ENCODE measurements at regions not wholly inside any gene's neighbourhood (a gene's known extent, or its start where the extent isn't known, plus 50 kb on each side); places are given as distances from the start of the nearest gene placed in this dataset.
A peak's percentile ranks its signal among the peaks of the same experiment; 100 is the strongest.

- DNase-seq, result peak; percentile 34
These were observed 61.6 kb upstream of the HS6ST1 start for GRCh38 chr2:128380061-128380889.

- peak; percentile 69 for DNase-seq
These were observed 62.6 kb upstream of the HS6ST1 start for GRCh38 chr2:128380961-128381938.

- DNase-seq, result no peak
These were observed 65.8 kb upstream of the HS6ST1 start for GRCh38 chr2:128384446-128384845.

GRCh38 chr2:128384956-128385355, 66.3 kb upstream of the HS6ST1 start:
- DNase-seq, result no peak

GRCh38 chr2:128385365-128385764, 66.7 kb upstream of the HS6ST1 start:
- no peak for DNase-seq

- no peak for DNase-seq
These were observed 67.4 kb upstream of the HS6ST1 start for GRCh38 chr2:128386066-128386465.

- no peak for DNase-seq
These were observed 69.9 kb upstream of the HS6ST1 start for GRCh38 chr2:128388499-128388941.

- DNase-seq, result no peak
These were observed 70.9 kb upstream of the HS6ST1 start for GRCh38 chr2:128389388-128390086.

GRCh38 chr2:128390256-128390990, 71.8 kb upstream of the HS6ST1 start:
- DNase-seq, result no peak

GRCh38 chr2:128390991-128391630, 72.4 kb upstream of the HS6ST1 start:
- no peak for DNase-seq

GRCh38 chr2:128391679-128392078, 73.0 kb upstream of the HS6ST1 start:
- no peak for DNase-seq

- DNase-seq, result no peak
These were observed 73.5 kb upstream of the HS6ST1 start for GRCh38 chr2:128392207-128392606.

GRCh38 chr2:128394007-128394730, 75.5 kb upstream of the HS6ST1 start:
- no peak for DNase-seq

- no peak for DNase-seq
These were observed 76.5 kb upstream of the HS6ST1 start for GRCh38 chr2:128395196-128395595.

GRCh38 chr2:128395640-128396499, 77.2 kb upstream of the HS6ST1 start:
- DNase-seq, result peak; percentile 28

- DNase-seq, result peak; percentile 36
These were observed 77.8 kb upstream of the HS6ST1 start for GRCh38 chr2:128396500-128396891.

- DNase-seq, result no peak
These were observed 78.3 kb upstream of the HS6ST1 start for GRCh38 chr2:128396946-128397345.

GRCh38 chr2:128399256-128399655, 80.6 kb upstream of the HS6ST1 start:
- no peak for DNase-seq

GRCh38 chr2:128399690-128400291, 81.1 kb upstream of the HS6ST1 start:
- no peak for DNase-seq

GRCh38 chr2:128401680-128402079, 83.0 kb upstream of the HS6ST1 start:
- no peak for DNase-seq

Measured in NCI-H510A treated with DMSO at 0.1 percent for 48 hours (cell line).